ENCODE measurements at regions not wholly inside any gene's neighbourhood (a gene's known extent, or its start where the extent isn't known, plus 50 kb on each side); places are given as distances from the start of the nearest gene placed in this dataset.

DNA sequence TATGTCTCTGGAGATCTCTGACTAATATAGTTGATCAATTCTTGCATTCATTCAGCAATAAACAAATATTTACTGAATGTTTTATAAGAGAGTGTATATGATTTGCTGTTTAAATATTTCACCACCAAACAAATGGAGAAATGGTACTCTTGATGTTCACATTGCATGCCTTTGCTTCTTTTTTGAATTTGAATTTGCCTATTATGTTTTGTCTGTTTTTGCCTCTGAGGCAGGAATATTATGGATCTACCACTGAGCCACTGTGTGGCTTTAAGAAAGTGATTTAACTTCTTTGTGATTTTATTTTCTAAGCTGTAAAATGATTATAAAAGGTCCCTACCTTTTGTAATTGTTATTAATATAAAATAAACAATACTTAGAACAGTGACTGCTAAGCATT lies 345.0 kb downstream of the DOK5 start:
- no peak for DNase-seq (ENCODE audit: extremely low spot score)
- no peaks in the 10 kb centered on the region for H3K9me3 ChIP-seq
- no peak for TF ChIP-seq POLR2AphosphoS5 (IDR thresholded peaks at IDR 0.05)
- TF ChIP-seq, protein P1, sequence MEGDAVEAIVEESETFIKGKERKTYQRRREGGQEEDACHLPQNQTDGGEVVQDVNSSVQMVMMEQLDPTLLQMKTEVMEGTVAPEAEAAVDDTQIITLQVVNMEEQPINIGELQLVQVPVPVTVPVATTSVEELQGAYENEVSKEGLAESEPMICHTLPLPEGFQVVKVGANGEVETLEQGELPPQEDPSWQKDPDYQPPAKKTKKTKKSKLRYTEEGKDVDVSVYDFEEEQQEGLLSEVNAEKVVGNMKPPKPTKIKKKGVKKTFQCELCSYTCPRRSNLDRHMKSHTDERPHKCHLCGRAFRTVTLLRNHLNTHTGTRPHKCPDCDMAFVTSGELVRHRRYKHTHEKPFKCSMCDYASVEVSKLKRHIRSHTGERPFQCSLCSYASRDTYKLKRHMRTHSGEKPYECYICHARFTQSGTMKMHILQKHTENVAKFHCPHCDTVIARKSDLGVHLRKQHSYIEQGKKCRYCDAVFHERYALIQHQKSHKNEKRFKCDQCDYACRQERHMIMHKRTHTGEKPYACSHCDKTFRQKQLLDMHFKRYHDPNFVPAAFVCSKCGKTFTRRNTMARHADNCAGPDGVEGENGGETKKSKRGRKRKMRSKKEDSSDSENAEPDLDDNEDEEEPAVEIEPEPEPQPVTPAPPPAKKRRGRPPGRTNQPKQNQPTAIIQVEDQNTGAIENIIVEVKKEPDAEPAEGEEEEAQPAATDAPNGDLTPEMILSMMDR (IDR thresholded peaks at IDR 0.05): no peak
- no peak for TF ChIP-seq POLR2A (IDR thresholded peaks at IDR 0.05; ENCODE audit: low read depth)
- no peak for TF ChIP-seq EP300 (IDR thresholded peaks at IDR 0.05)
- intact Hi-C loops (cut with DNase I): no loop called here
- no peaks in the 10 kb centered on the region for H3K27me3 ChIP-seq
- H3K4me1 ChIP-seq: no peaks in the 10 kb centered on the region
- H3K36me3 ChIP-seq: no peaks in the 10 kb centered on the region
- H3K27ac ChIP-seq (replicated peaks in 1 of 4): no peak overlapping the region
- no peak overlapping the region for H3K4me3 ChIP-seq

- H3K4me1 ChIP-seq: no peaks in the 10 kb centered on the region
- no peak overlapping the region for H3K27ac ChIP-seq (replicated peaks in 1 of 4)
- 77% methylated on average over 5 of the region's 5 CpGs for WGBS
- no peaks in the 10 kb centered on the region for H3K27me3 ChIP-seq
- intact Hi-C loops (cut with DNase I): no loop called here
- no peaks in the 10 kb centered on the region for H3K9me3 ChIP-seq
- DNase-seq (ENCODE audit: extremely low spot score): no peak
- H3K36me3 ChIP-seq: no peaks in the 10 kb centered on the region
- H3K4me3 ChIP-seq: no peak overlapping the region
- no peak for TF ChIP-seq POLR2AphosphoS5 (IDR thresholded peaks at IDR 0.05)
- TF ChIP-seq EP300 (IDR thresholded peaks at IDR 0.05): no peak
- TF ChIP-seq POLR2A (IDR thresholded peaks at IDR 0.05; ENCODE audit: low read depth): no peak
- TF ChIP-seq, protein P1 (IDR thresholded peaks at IDR 0.05): no peak
Measured at GRCh38 chr20:54806462-54806861, 331.1 kb downstream of the DOK5 start.

GRCh38 chr20:54794874-54795273 lies 319.5 kb downstream of the DOK5 start:
- H3K27ac ChIP-seq (replicated peaks in 1 of 4): no peak overlapping the region
- H3K4me3 ChIP-seq: no peak overlapping the region
- TF ChIP-seq POLR2AphosphoS5 (IDR thresholded peaks at IDR 0.05) (no peak), EP300 (IDR thresholded peaks at IDR 0.05) (no peak), POLR2A (IDR thresholded peaks at IDR 0.05; ENCODE audit: low read depth) (no peak)
- TF ChIP-seq, protein P1 (IDR thresholded peaks at IDR 0.05): no peak
- H3K4me1 ChIP-seq: no peaks in the 10 kb centered on the region
- DNase-seq (ENCODE audit: extremely low spot score): no peak
- intact Hi-C loops (cut with DNase I): no loop called here
- H3K36me3 ChIP-seq: no peaks in the 10 kb centered on the region
- H3K27me3 ChIP-seq: no peaks in the 10 kb centered on the region
- 83% methylated on average over 9 of the region's 13 CpGs for WGBS
- peaks cover 0 to 5% (median 0%) of the 10 kb centered on the region in 4 donors for H3K9me3 ChIP-seq

- Histone ChIP-seq H3K9me3 (peaks cover 0 to 5% (median under 1%) of the 10 kb centered on the region in 4 donors), H3K27ac (replicated peaks in 1 of 4) (no peak overlapping the region), H3K36me3 (no peaks in the 10 kb centered on the region), H3K4me1 (no peaks in the 10 kb centered on the region), H3K27me3 (no peaks in the 10 kb centered on the region), H3K4me3 (no peak overlapping the region)
- intact Hi-C loops (cut with DNase I): no loop called here
- no peak for DNase-seq (ENCODE audit: extremely low spot score)
- 90% methylated on average over 6 of the region's 6 CpGs for WGBS
- TF ChIP-seq POLR2AphosphoS5 (IDR thresholded peaks at IDR 0.05): no peak
Measured at GRCh38 chr20:54794110-54794509, 318.7 kb downstream of the DOK5 start.

DNA sequence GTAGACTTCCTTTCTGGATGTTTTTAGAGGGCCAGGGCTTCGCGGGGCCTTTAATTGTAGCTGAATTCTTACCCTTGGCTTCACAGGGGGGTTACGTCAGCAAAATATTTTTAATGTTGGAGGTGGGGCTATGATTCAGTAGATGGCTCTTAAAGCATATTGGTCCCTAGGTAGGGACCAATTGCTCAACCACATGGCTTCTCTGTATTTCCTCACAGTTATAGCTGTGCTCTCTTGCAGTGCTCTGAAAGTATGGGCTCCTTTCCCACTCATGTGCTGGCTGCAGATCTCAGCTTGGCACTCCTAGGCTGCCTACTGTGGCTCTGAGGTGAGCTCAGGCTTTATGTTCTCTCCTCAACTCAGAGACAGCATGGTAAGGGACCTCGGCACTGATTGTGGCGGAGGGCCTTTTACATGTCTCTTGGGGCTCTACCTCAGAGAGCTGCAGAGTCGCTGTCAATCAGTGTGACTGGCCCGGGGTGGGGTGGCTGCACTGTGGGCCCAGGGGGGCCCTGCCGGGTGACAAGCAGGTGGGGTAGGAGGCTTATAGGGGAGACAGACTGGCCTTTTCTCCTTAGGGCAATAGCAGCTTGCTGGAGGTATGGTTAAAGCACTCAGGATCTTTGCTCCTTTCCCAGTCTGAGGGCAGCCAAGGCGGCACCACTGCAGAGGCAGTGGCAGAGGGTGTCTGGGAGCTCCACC lies 318.0 kb downstream of the DOK5 start:
- DNase-seq (ENCODE audit: extremely low spot score): no peak
- intact Hi-C loops (cut with DNase I): no loop called here
- no peak overlapping the region for H3K27ac ChIP-seq (replicated peaks in 1 of 4)
- H3K4me3 ChIP-seq: no peak overlapping the region
- 86% methylated on average over 7 of the region's 9 CpGs for WGBS
- H3K36me3 ChIP-seq: no peaks in the 10 kb centered on the region
- no peaks in the 10 kb centered on the region for H3K4me1 ChIP-seq
- TF ChIP-seq EP300 (IDR thresholded peaks at IDR 0.05) (no peak), POLR2AphosphoS5 (IDR thresholded peaks at IDR 0.05) (no peak), POLR2A (IDR thresholded peaks at IDR 0.05; ENCODE audit: low read depth) (no peak)
- TF ChIP-seq, protein P1 (IDR thresholded peaks at IDR 0.05): no peak
- no peaks in the 10 kb centered on the region for H3K27me3 ChIP-seq
- peaks cover 0 to 7% (median 5%) of the 10 kb centered on the region in 4 donors for H3K9me3 ChIP-seq

Measured in esophagus muscularis mucosa (tissue), 4 donors.